ENCODE measurements at regions not wholly inside any gene's neighbourhood (a gene's known extent, or its start where the extent isn't known, plus 50 kb on each side); places are given as distances from the start of the nearest gene placed in this dataset.

- no peak for TF ChIP-seq CTCF (IDR thresholded peaks at IDR 0.05)
- TF ChIP-seq POLR2A (IDR thresholded peaks at IDR 0.05) = no peak
Observed at GRCh38 chr15:55031727-55032126, 165.0 kb downstream of the RSL24D1 start.

Data from lower leg skin (tissue), 3 donors.